Heart right ventricle (tissue), 16 donors: ENCODE measurements at regions not wholly inside any gene's neighbourhood (a gene's known extent, or its start where the extent isn't known, plus 50 kb on each side); places are given as distances from the start of the nearest gene placed in this dataset.

Source experiments
- ATAC-seq, 8 donors: fragments of 200-7000 bp; cut with Tn5 transposase; one replicate each; pipeline ENCODE4 v1.9.1; 2020; ENCODE audit warnings: mild to moderate bottlenecking in 8 of 8, moderate library complexity in 8 of 8, moderate number of reproducible peaks in 1 of 8
- DNase-seq, 2 donors: peaks; one replicate each; pipeline ENCODE4 v3.0.0-alpha.2; 2020
- H3K27ac ChIP-seq, 10 donors: fragments of 200-600 bp; sonication (generic) in 2 of 10; one replicate each; pipeline versions ENCODE4 v1.5.0 to v1.8.0; 2020 to 2022; ENCODE audit warnings: mild to moderate bottlenecking in 3 of 10
- H3K27me3 ChIP-seq, 7 donors: fragments of 200-600 bp; one replicate each; pipeline ENCODE4 v1.8.0; 2021 to 2022; ENCODE audit warnings: mild to moderate bottlenecking in 2 of 7
- H3K36me3 ChIP-seq, 9 donors: fragments of 200-600 bp; sonication (generic) in 1 of 9; one replicate each; pipeline versions ENCODE4 v1.5.0 to v1.8.0; 2020 to 2022; ENCODE audit warnings: mild to moderate bottlenecking in 2 of 9
- H3K4me1 ChIP-seq, 9 donors: fragments of 200-600 bp; sonication (generic) in 1 of 9; one replicate each; pipeline versions ENCODE4 v1.5.0 to v1.8.0; 2020 to 2022; ENCODE audit warnings: mild to moderate bottlenecking in 4 of 9
- H3K4me3 ChIP-seq, 10 donors: fragments of 200-600 bp; sonication (generic) in 2 of 10; one replicate each; pipeline versions ENCODE4 v1.5.0 to v1.8.0; 2020 to 2022; ENCODE audit warnings: mild to moderate bottlenecking in 7 of 10, moderate library complexity in 2 of 10
- H3K9me3 ChIP-seq, 11 donors: fragments of 200-600 bp in 10 of 11; sonication (generic) in 2 of 11; one replicate each; pipeline versions ENCODE4 v1.5.0 to v1.8.0; 2013 to 2022; ENCODE audit warnings: mild to moderate bottlenecking in 2 of 11, control low read depth in 1 of 11, moderate library complexity in 1 of 11
- CTCF ChIP-seq, 9 donors: fragments of 200-600 bp; sonication (generic) in 2 of 9; IDR thresholded peaks; one replicate each; pipeline versions ENCODE4 v1.5.0 to v1.8.0; 2021 to 2022; ENCODE audit warnings: antibody characterized with exemption in 9 of 9, mild to moderate bottlenecking in 5 of 9, moderate library complexity in 1 of 9
- WGBS, 2 donors: extraction: QIAGEN DNeasy Blood & Tissue Kit; methylation state at CpG; one replicate each; pipeline ENCODE4 v1.1.7; 2013; ENCODE audit warnings: inconsistent platforms in 1 of 2; 5-methylcytosine and 5-hydroxymethylcytosine counted together
- intact Hi-C, 10 donors: fragments of 100-400 bp; cut with DNase I; formaldehyde crosslinking; loops; one replicate each; pipeline versions ENCODE4 v1.11.1 to v1.14.2; 2022
- donor health status: Arrhythmogenic right ventricular cardiomyopathy.
- donor health status: ischemic (EF 13 %, LVEDD 7.1; RV severe dilation, severe dysfunction).
- donor health status: healthy with polysubstance abuse.
- donor health status: DM: no; HTN: yes; CAD: no.
- donor health status: DM: no; HTN: no; CAD: no.
- donor health status: ischemic (EF 25% LVEDD 6.9; RV normal size, moderate dysfunction).
- donor health status: ischemic (EF 25% LVEDD 5.7; RV mildly dilated, moderate dysfunction).
- donor health status: healthy.
- donor health status: DM: yes; HTN: yes; CAD: no.
- donor health status: Ischemic cardiomyopathy.
- donor health status: ischemic (EF 35%, LVEDD 5.7; RV mildly dilated, moderate dysfunction).
- donor health status: nonischemic (EF 11% LVEDD 7.7; RV severe dilation, severe dysfunction).
- donor health status: DM: yes; HTN: yes; CAD: no.
- donor health status: PGD.
- donor health status: ischemic (EF 29% LVEDD 5.4; RV normal size, mild dysfunction).
- donor health status: nonischemic (EF 23%, LVEDD 6.1; RV moderate dilation, normal function).

GRCh38 chr2:126756125-126756524 lies 100.2 kb downstream of the GYPC start:
- intact Hi-C loops = no loop called here
- no peak for ATAC-seq
- no peak for TF ChIP-seq CTCF (IDR thresholded peaks at IDR 0.05)
- Histone ChIP-seq H3K4me3 (no peak overlapping the region), H3K27me3 (no peaks in the 10 kb centered on the region), H3K27ac (no peak overlapping the region), H3K9me3 (peaks cover 0 to 12% (median 0%) of the 10 kb centered on the region in 11 donors), H3K4me1 (no peaks in the 10 kb centered on the region), H3K36me3 (no peaks in the 10 kb centered on the region)
- WGBS, 2 donors = 67 to 82% methylated on average over 1 of the region's 1 CpG
- no peak for DNase-seq

- peaks cover 0 to 3% (median 0%) of the 10 kb centered on the region in 11 donors for H3K9me3 ChIP-seq
- DNase-seq = no peak
- intact Hi-C loops = loop anchor here in 1 of 10 donors (10.0 kb wide), 1 partner anchor 117 kb away; no protein-coding TSS in a partner anchor
- H3K36me3 ChIP-seq = no peaks in the 10 kb centered on the region
- WGBS, 2 donors = 94 to 95% methylated on average over 6 of the region's 6 CpGs
- H3K27ac ChIP-seq = no peak overlapping the region
- H3K4me1 ChIP-seq = no peaks in the 10 kb centered on the region
- no peaks in the 10 kb centered on the region for H3K27me3 ChIP-seq
- TF ChIP-seq CTCF (IDR thresholded peaks at IDR 0.05) = no peak
- ATAC-seq = no peak
- H3K4me3 ChIP-seq = no peak overlapping the region
These were observed 105.5 kb downstream of the GYPC start for GRCh38 chr2:126761256-126761980.

GRCh38 chr2:126761981-126762878 lies 106.3 kb downstream of the GYPC start:
- no peak for TF ChIP-seq CTCF (IDR thresholded peaks at IDR 0.05)

GRCh38 chr2:126764686-126765265 lies 108.8 kb downstream of the GYPC start:
- DNase-seq = no peak
- Histone ChIP-seq H3K9me3 (no peaks in the 10 kb centered on the region), H3K4me1 (no peaks in the 10 kb centered on the region), H3K27ac (no peak overlapping the region), H3K36me3 (no peaks in the 10 kb centered on the region), H3K4me3 (no peak overlapping the region), H3K27me3 (no peaks in the 10 kb centered on the region)
- 83 to 89% methylated on average over 3 of the region's 3 CpGs for WGBS, 2 donors
- no peak for TF ChIP-seq CTCF (IDR thresholded peaks at IDR 0.05)
- ATAC-seq = no peak
- intact Hi-C loops = loop anchor here in 1 of 10 donors (10.0 kb wide), 1 partner anchor 120 kb away; no protein-coding TSS in a partner anchor

More at GRCh38 chr2:126761981-126762878, 106.3 kb downstream of the GYPC start:
- ATAC-seq (no peak), DNase-seq (no peak)
- no peaks in the 10 kb centered on the region for H3K36me3 ChIP-seq
- peak overlapping the region in 1 of 10 donors; percentile 64 for H3K27ac ChIP-seq
- H3K4me3 ChIP-seq = no peak overlapping the region
- H3K27me3 ChIP-seq = no peaks in the 10 kb centered on the region
- WGBS, 2 donors = 78 to 84% methylated on average over 4 of the region's 4 CpGs
- no peaks in the 10 kb centered on the region for H3K4me1 ChIP-seq
- intact Hi-C loops = loop anchor here in 1 of 10 donors (10.0 kb wide), 1 partner anchor 117 kb away; no protein-coding TSS in a partner anchor
- H3K9me3 ChIP-seq = no peaks in the 10 kb centered on the region
